ENCODE measurements at regions not wholly inside any gene's neighbourhood (a gene's known extent, or its start where the extent isn't known, plus 50 kb on each side); places are given as distances from the start of the nearest gene placed in this dataset.
"Not testable (repeated sequence)": the region's sequence is repeated elsewhere in the genome, so short reads cannot be mapped to it uniquely, and the experiment has no call there.

DNA sequence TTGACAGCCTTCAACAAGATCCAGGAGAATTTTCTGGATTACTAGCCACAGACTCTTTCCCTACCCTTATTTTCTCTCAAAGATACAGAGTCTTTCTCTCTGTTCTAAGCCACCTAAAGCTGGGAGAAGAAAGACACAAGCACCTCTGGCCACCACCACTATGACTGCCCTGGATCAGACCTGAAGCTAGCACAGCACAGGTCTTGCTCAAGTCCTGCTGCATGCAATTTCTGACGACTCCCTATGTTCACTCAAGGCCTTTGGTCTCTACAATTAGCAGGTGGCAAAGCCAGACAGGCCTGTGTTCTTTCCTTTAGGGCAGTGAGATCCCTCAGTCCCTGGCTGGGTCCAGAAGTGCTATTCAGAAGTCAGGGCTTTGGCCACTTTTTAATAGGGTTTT lies 1614.5 kb downstream of the SPATA31A7 start:
- not testable (repeated sequence) for H3K9me3 ChIP-seq (ENCODE audit: control insufficient read depth in 4 of 4, low read length in 3 of 4); H3K4me3 ChIP-seq (ENCODE audit: low read depth in 1 of 3, low read length in 3 of 3); H3K9ac ChIP-seq (ENCODE audit: low read depth in 1 of 2, low read length in 2 of 2); DNase-seq (ENCODE audit: low spot score); H3K27ac ChIP-seq (ENCODE audit: low read depth in 1 of 2, low read length in 2 of 2); H3K4me1 ChIP-seq (ENCODE audit: control insufficient read depth in 4 of 4, insufficient read depth in 4 of 4, low read length in 3 of 4); H3K36me3 ChIP-seq (ENCODE audit: control insufficient read depth in 4 of 4, insufficient read depth in 3 of 4, low read depth in 1 of 4, low read length in 3 of 4)
- WGBS = 24% methylated on average over 1 of the region's 1 CpG
- H3K27me3 ChIP-seq (ENCODE audit: control insufficient read depth in 4 of 4, insufficient read depth in 4 of 4, low read length in 3 of 4) = peaks cover 0 to 10% (median 1%) of the 10 kb centered on the region in 4 donors

DNA sequence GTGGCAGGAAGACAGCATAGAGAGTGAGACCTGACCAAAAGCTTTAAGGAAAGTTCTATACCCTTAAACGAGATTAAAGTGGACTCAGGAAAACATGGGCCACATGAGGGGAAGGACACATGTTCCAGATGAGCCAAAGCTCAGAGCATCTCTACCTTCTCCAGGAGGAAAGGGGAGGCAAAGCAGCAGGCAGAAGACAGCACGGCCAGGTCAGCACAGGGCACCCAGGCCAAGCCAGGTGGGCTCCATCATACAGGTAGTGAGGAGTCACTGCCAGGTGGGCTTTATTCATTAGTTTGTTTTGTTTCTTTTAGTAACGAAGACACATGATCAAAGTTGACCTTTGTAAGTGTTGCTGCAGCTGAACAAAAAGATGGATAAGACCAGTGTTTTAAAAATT lies 1617.6 kb downstream of the SPATA31A7 start:
- H3K36me3 ChIP-seq (ENCODE audit: control insufficient read depth in 4 of 4, insufficient read depth in 3 of 4, low read depth in 1 of 4, low read length in 3 of 4); DNase-seq (ENCODE audit: low spot score); H3K27ac ChIP-seq (ENCODE audit: low read depth in 1 of 2, low read length in 2 of 2); H3K4me1 ChIP-seq (ENCODE audit: control insufficient read depth in 4 of 4, insufficient read depth in 4 of 4, low read length in 3 of 4); H3K4me3 ChIP-seq (ENCODE audit: low read depth in 1 of 3, low read length in 3 of 3); H3K9me3 ChIP-seq (ENCODE audit: control insufficient read depth in 4 of 4, low read length in 3 of 4); H3K27me3 ChIP-seq (ENCODE audit: control insufficient read depth in 4 of 4, insufficient read depth in 4 of 4, low read length in 3 of 4); H3K9ac ChIP-seq (ENCODE audit: low read depth in 1 of 2, low read length in 2 of 2): not testable (repeated sequence)
- 28% methylated on average over 3 of the region's 3 CpGs for WGBS

DNA sequence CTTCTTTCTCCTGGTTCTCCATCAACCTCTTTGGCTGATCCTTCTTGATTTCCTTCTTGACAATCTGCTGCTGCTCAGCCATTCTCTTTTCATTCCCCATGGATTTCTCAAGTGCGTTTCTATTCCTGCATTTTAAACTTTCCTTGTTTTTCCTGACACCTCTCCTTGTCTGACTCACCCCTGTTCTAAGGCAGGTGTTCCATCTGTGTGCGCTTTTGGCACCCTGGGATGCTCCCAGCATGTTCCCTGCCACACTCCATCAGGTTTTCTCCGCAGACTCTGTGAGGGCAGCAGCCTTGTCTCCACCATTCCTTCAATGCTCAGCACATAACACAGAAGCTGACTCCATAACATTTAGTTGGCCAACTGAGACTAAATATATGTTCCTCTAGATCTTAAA lies 1618.2 kb downstream of the SPATA31A7 start:
- H3K27ac ChIP-seq (ENCODE audit: low read depth in 1 of 2, low read length in 2 of 2); H3K4me3 ChIP-seq (ENCODE audit: low read depth in 1 of 3, low read length in 3 of 3); H3K9me3 ChIP-seq (ENCODE audit: control insufficient read depth in 4 of 4, low read length in 3 of 4); H3K27me3 ChIP-seq (ENCODE audit: control insufficient read depth in 4 of 4, insufficient read depth in 4 of 4, low read length in 3 of 4); H3K36me3 ChIP-seq (ENCODE audit: control insufficient read depth in 4 of 4, insufficient read depth in 3 of 4, low read depth in 1 of 4, low read length in 3 of 4); H3K4me1 ChIP-seq (ENCODE audit: control insufficient read depth in 4 of 4, insufficient read depth in 4 of 4, low read length in 3 of 4); DNase-seq (ENCODE audit: low spot score); H3K9ac ChIP-seq (ENCODE audit: low read depth in 1 of 2, low read length in 2 of 2): not testable (repeated sequence)
- 51% methylated on average over 3 of the region's 3 CpGs for WGBS

DNA sequence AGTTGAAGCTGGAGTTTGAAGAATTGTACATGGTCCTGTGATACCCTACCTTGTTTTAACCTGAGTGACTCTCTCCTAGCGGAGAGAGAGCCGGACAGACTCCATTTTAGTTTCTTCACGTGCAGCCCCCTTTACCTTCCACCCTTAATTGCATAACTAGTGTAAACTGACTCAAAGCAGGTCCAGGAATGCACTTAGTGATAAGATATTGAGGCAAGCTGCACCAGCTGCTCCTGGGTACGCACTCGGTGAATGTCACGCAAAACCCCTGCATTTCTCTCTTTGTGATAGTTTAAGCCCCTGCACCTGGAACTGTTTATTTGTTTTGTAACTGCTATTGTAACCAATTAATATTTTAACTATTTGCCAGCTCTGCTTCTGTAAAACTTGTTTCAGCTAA lies 1620.5 kb downstream of the SPATA31A7 start:
- not testable (repeated sequence) for H3K9ac ChIP-seq (ENCODE audit: low read depth in 1 of 2, low read length in 2 of 2); DNase-seq (ENCODE audit: low spot score); H3K4me3 ChIP-seq (ENCODE audit: low read depth in 1 of 3, low read length in 3 of 3); H3K9me3 ChIP-seq (ENCODE audit: control insufficient read depth in 4 of 4, low read length in 3 of 4); H3K27ac ChIP-seq (ENCODE audit: low read depth in 1 of 2, low read length in 2 of 2); H3K4me1 ChIP-seq (ENCODE audit: control insufficient read depth in 4 of 4, insufficient read depth in 4 of 4, low read length in 3 of 4); H3K27me3 ChIP-seq (ENCODE audit: control insufficient read depth in 4 of 4, insufficient read depth in 4 of 4, low read length in 3 of 4); H3K36me3 ChIP-seq (ENCODE audit: control insufficient read depth in 4 of 4, insufficient read depth in 3 of 4, low read depth in 1 of 4, low read length in 3 of 4)
- WGBS = 51% methylated on average over 6 of the region's 6 CpGs

- H3K27ac ChIP-seq (ENCODE audit: low read depth in 1 of 2, low read length in 2 of 2); H3K4me1 ChIP-seq (ENCODE audit: control insufficient read depth in 4 of 4, insufficient read depth in 4 of 4, low read length in 3 of 4); DNase-seq (ENCODE audit: low spot score); H3K4me3 ChIP-seq (ENCODE audit: low read depth in 1 of 3, low read length in 3 of 3); H3K9ac ChIP-seq (ENCODE audit: low read depth in 1 of 2, low read length in 2 of 2); H3K27me3 ChIP-seq (ENCODE audit: control insufficient read depth in 4 of 4, insufficient read depth in 4 of 4, low read length in 3 of 4); H3K36me3 ChIP-seq (ENCODE audit: control insufficient read depth in 4 of 4, insufficient read depth in 3 of 4, low read depth in 1 of 4, low read length in 3 of 4); H3K9me3 ChIP-seq (ENCODE audit: control insufficient read depth in 4 of 4, low read length in 3 of 4): not testable (repeated sequence)
- 64% methylated on average over 5 of the region's 5 CpGs for WGBS
These were observed 1621.0 kb downstream of the SPATA31A7 start for GRCh38 chr9:62810811-62811315.

- H3K4me3 ChIP-seq (ENCODE audit: low read depth in 1 of 3, low read length in 3 of 3); DNase-seq (ENCODE audit: low spot score): not testable (repeated sequence)
- WGBS = 41% methylated on average over 1 of the region's 1 CpG
These were observed 1625.6 kb downstream of the SPATA31A7 start for GRCh38 chr9:62815436-62815835.

GRCh38 chr9:62816331-62816730 lies 1626.5 kb downstream of the SPATA31A7 start:
- H3K9ac ChIP-seq (ENCODE audit: low read depth in 1 of 2, low read length in 2 of 2); H3K4me1 ChIP-seq (ENCODE audit: control insufficient read depth in 4 of 4, insufficient read depth in 4 of 4, low read length in 3 of 4); H3K36me3 ChIP-seq (ENCODE audit: control insufficient read depth in 4 of 4, insufficient read depth in 3 of 4, low read depth in 1 of 4, low read length in 3 of 4); H3K4me3 ChIP-seq (ENCODE audit: low read depth in 1 of 3, low read length in 3 of 3); H3K9me3 ChIP-seq (ENCODE audit: control insufficient read depth in 4 of 4, low read length in 3 of 4); DNase-seq (ENCODE audit: low spot score); H3K27me3 ChIP-seq (ENCODE audit: control insufficient read depth in 4 of 4, insufficient read depth in 4 of 4, low read length in 3 of 4); H3K27ac ChIP-seq (ENCODE audit: low read depth in 1 of 2, low read length in 2 of 2): not testable (repeated sequence)

More at GRCh38 chr9:62815436-62815835, 1625.6 kb downstream of the SPATA31A7 start:
- not testable (repeated sequence) for H3K9me3 ChIP-seq (ENCODE audit: control insufficient read depth in 4 of 4, low read length in 3 of 4); H3K36me3 ChIP-seq (ENCODE audit: control insufficient read depth in 4 of 4, insufficient read depth in 3 of 4, low read depth in 1 of 4, low read length in 3 of 4); H3K27me3 ChIP-seq (ENCODE audit: control insufficient read depth in 4 of 4, insufficient read depth in 4 of 4, low read length in 3 of 4); H3K9ac ChIP-seq (ENCODE audit: low read depth in 1 of 2, low read length in 2 of 2); H3K4me1 ChIP-seq (ENCODE audit: control insufficient read depth in 4 of 4, insufficient read depth in 4 of 4, low read length in 3 of 4); H3K27ac ChIP-seq (ENCODE audit: low read depth in 1 of 2, low read length in 2 of 2)

DNA sequence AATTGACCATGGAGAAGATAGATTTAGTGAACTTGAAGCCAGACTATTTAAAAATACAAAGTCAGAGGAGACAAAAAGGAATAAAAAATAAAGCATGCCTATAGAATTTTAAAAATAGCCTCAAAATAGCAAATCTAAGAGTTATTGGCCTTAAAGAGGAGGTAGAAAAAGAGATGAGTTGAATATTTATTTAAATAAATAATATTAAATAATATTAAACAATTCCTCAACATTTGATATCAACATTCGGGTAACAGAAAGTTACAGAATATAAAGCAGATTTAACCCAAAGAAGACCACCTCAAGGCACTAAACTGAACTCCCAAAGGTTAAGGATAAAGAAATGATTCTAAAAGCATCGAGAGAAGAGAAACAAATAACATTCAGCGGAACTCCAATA lies 1627.4 kb downstream of the SPATA31A7 start:
- not testable (repeated sequence) for H3K27me3 ChIP-seq (ENCODE audit: control insufficient read depth in 4 of 4, insufficient read depth in 4 of 4, low read length in 3 of 4); DNase-seq (ENCODE audit: low spot score); H3K4me3 ChIP-seq (ENCODE audit: low read depth in 1 of 3, low read length in 3 of 3); H3K9me3 ChIP-seq (ENCODE audit: control insufficient read depth in 4 of 4, low read length in 3 of 4); H3K27ac ChIP-seq (ENCODE audit: low read depth in 1 of 2, low read length in 2 of 2); H3K9ac ChIP-seq (ENCODE audit: low read depth in 1 of 2, low read length in 2 of 2); H3K4me1 ChIP-seq (ENCODE audit: control insufficient read depth in 4 of 4, insufficient read depth in 4 of 4, low read length in 3 of 4); H3K36me3 ChIP-seq (ENCODE audit: control insufficient read depth in 4 of 4, insufficient read depth in 3 of 4, low read depth in 1 of 4, low read length in 3 of 4)
- WGBS = 76% methylated on average over 2 of the region's 3 CpGs

DNA sequence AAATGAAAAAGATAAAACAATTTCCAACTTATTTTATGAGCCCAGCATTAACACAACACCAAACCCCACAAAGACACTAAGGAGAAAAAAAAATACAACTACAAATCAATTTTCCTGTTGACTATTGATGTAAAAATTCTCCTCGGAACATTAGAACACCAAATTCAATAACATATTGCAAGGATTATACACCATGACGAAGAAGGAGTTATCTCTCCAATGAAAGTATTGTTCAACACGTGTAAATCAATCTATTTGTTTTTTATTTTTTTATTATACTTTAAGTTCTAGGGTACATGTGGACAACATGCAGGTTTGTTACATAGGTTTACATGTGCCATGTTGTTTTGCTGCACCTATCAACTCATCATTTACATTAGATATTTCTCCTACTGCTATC lies 1632.3 kb downstream of the SPATA31A7 start:
- not testable (repeated sequence) for H3K36me3 ChIP-seq (ENCODE audit: control insufficient read depth in 4 of 4, insufficient read depth in 3 of 4, low read depth in 1 of 4, low read length in 3 of 4); DNase-seq (ENCODE audit: low spot score); H3K4me3 ChIP-seq (ENCODE audit: low read depth in 1 of 3, low read length in 3 of 3); H3K27me3 ChIP-seq (ENCODE audit: control insufficient read depth in 4 of 4, insufficient read depth in 4 of 4, low read length in 3 of 4); H3K4me1 ChIP-seq (ENCODE audit: control insufficient read depth in 4 of 4, insufficient read depth in 4 of 4, low read length in 3 of 4); H3K27ac ChIP-seq (ENCODE audit: low read depth in 1 of 2, low read length in 2 of 2); H3K9me3 ChIP-seq (ENCODE audit: control insufficient read depth in 4 of 4, low read length in 3 of 4); H3K9ac ChIP-seq (ENCODE audit: low read depth in 1 of 2, low read length in 2 of 2)
- 39% methylated on average over 3 of the region's 3 CpGs for WGBS
